CD4-positive, alpha-beta T cell treated with Interleukin-6 for 4 hours (primary cell): ENCODE measurements at regions not wholly inside any gene's neighbourhood (a gene's known extent, or its start where the extent isn't known, plus 50 kb on each side); places are given as distances from the start of the nearest gene placed in this dataset.

Experiments used
- DNase-seq: peaks from one replicate; pipeline ENCODE4 v3.0.0-alpha.2; 2020; ENCODE audit warnings: mixed read lengths

- DNase-seq: no peak
Measured at GRCh38 chr14:83799233-83799632, 1730.7 kb upstream of the FLRT2 start.

GRCh38 chr14:83814896-83815295, 1715.0 kb upstream of the FLRT2 start:
- no peak for DNase-seq

- DNase-seq: no peak
Measured at GRCh38 chr14:83816761-83817160, 1713.2 kb upstream of the FLRT2 start.

GRCh38 chr14:83825843-83826242, 1704.1 kb upstream of the FLRT2 start:
- no peak for DNase-seq

- no peak for DNase-seq
Measured at GRCh38 chr14:83826838-83827237, 1703.1 kb upstream of the FLRT2 start.

- DNase-seq: no peak
Measured at GRCh38 chr14:83827383-83827782, 1702.6 kb upstream of the FLRT2 start.

GRCh38 chr14:83828406-83828805, 1701.5 kb upstream of the FLRT2 start:
- DNase-seq: no peak

GRCh38 chr14:83830316-83830715, 1699.6 kb upstream of the FLRT2 start:
- DNase-seq: no peak

- no peak for DNase-seq
Measured at GRCh38 chr14:83838226-83838625, 1691.7 kb upstream of the FLRT2 start.

- DNase-seq: no peak
Measured at GRCh38 chr14:83842547-83842946, 1687.4 kb upstream of the FLRT2 start.

GRCh38 chr14:83847102-83847501, 1682.8 kb upstream of the FLRT2 start:
- no peak for DNase-seq

- DNase-seq: no peak
Measured at GRCh38 chr14:83850092-83850491, 1679.9 kb upstream of the FLRT2 start.

GRCh38 chr14:83856334-83856733, 1673.6 kb upstream of the FLRT2 start:
- DNase-seq: no peak

GRCh38 chr14:83860631-83861155, 1669.3 kb upstream of the FLRT2 start:
- DNase-seq: no peak

GRCh38 chr14:83863042-83863774, 1666.7 kb upstream of the FLRT2 start:
- no peak for DNase-seq

GRCh38 chr14:83864106-83864505, 1665.8 kb upstream of the FLRT2 start:
- no peak for DNase-seq

GRCh38 chr14:83867566-83868225, 1662.2 kb upstream of the FLRT2 start:
- no peak for DNase-seq

GRCh38 chr14:83870546-83871270, 1659.2 kb upstream of the FLRT2 start:
- DNase-seq: no peak

GRCh38 chr14:83873669-83874068, 1656.3 kb upstream of the FLRT2 start:
- DNase-seq: no peak

- DNase-seq: no peak
Measured at GRCh38 chr14:83874662-83875061, 1655.3 kb upstream of the FLRT2 start.

- DNase-seq: no peak
Measured at GRCh38 chr14:83883732-83884131, 1646.2 kb upstream of the FLRT2 start.

GRCh38 chr14:83885837-83886293, 1644.1 kb upstream of the FLRT2 start:
- DNase-seq: no peak

- no peak for DNase-seq
Measured at GRCh38 chr14:83887866-83888265, 1642.1 kb upstream of the FLRT2 start.

GRCh38 chr14:83893447-83893846, 1636.5 kb upstream of the FLRT2 start:
- no peak for DNase-seq
